ENCODE measurements at regions not wholly inside any gene's neighbourhood (a gene's known extent, or its start where the extent isn't known, plus 50 kb on each side); places are given as distances from the start of the nearest gene placed in this dataset.

DNA sequence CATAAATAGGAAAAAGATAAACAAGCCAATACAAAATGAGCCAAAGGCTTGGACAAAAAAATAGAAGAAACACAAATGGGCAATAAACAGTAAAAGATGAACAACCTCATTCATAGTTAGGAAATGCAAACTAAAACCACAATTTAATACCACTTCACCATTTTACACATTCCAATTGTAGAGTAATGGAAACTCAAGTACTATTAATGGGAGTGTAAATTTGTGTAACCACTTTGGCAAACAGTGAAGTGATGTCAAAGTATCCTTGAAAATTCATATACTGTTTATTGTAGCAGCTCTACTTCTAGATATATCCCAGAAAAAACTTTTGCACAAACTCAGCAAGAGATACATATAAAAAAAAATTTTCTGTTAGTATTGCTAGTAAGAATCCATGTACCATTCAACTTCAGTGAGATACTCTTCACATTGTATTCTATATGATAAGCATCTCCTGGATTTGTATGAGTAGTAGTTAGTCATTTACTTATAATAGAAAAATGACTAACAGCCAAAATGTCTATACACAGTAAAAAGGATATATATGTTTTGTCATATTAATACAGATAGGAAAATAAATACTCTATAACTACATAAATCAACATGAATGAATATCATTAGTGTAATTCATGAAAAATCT is 229.8 kb downstream of the DKK2 start:
- no peak for DNase-seq (ENCODE audit: low spot score)
- in situ Hi-C loops (cut with MboI; ENCODE audit: low sequenced_read_pairs, unreplicated experiment): no loop called here
- TF ChIP-seq, protein P1, sequence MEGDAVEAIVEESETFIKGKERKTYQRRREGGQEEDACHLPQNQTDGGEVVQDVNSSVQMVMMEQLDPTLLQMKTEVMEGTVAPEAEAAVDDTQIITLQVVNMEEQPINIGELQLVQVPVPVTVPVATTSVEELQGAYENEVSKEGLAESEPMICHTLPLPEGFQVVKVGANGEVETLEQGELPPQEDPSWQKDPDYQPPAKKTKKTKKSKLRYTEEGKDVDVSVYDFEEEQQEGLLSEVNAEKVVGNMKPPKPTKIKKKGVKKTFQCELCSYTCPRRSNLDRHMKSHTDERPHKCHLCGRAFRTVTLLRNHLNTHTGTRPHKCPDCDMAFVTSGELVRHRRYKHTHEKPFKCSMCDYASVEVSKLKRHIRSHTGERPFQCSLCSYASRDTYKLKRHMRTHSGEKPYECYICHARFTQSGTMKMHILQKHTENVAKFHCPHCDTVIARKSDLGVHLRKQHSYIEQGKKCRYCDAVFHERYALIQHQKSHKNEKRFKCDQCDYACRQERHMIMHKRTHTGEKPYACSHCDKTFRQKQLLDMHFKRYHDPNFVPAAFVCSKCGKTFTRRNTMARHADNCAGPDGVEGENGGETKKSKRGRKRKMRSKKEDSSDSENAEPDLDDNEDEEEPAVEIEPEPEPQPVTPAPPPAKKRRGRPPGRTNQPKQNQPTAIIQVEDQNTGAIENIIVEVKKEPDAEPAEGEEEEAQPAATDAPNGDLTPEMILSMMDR (IDR thresholded peaks at IDR 0.05; ENCODE audit: borderline replicate concordance, control extremely low read depth, extremely low read depth, insufficient read depth, missing control alignments): no peak

DNA sequence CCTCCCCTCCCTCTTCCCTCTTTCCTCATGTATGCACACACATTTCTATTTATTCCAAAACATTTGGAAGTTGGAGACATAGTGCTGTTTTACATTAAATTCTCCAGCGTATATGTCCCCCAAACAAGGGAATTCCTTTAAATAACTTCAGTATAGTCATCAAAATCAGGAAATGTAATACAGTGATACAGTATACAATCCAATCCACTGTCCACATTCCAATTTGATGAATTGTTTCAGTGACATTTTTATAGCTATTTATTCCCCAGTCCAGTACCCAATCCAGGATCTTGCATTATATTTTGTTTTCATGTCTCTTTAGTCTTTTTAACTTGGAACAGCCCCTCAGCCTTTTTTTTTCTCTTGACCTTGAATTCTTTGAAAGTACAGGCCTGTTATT is 233.0 kb downstream of the DKK2 start:
- TF ChIP-seq, protein P1 (IDR thresholded peaks at IDR 0.05; ENCODE audit: borderline replicate concordance, control extremely low read depth, extremely low read depth, insufficient read depth, missing control alignments): no peak
- no peak for DNase-seq (ENCODE audit: low spot score)
- in situ Hi-C loops (cut with MboI; ENCODE audit: low sequenced_read_pairs, unreplicated experiment): no loop called here

DNA sequence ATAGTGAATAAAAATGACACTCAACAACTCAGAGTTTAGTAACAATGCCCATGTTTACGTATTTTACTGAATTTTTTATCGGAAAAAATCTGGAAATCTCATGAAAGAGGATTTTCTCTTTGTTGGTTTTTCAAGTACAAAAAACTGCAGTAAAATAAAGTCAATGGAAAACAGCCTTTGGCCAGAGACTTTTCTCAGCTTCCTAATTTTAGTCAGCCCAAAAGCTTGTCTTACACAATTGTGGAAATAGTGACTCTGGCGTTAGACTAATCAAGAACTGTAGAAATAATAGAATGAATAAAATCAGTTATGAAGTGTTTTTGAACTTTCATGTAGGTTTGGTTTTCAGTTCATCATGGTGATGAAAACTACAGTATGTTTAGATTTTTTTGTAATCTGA is 234.7 kb downstream of the DKK2 start:
- TF ChIP-seq, protein P1 (IDR thresholded peaks at IDR 0.05; ENCODE audit: borderline replicate concordance, control extremely low read depth, extremely low read depth, insufficient read depth, missing control alignments): no peak
- in situ Hi-C loops (cut with MboI; ENCODE audit: low sequenced_read_pairs, unreplicated experiment): no loop called here
- no peak for DNase-seq (ENCODE audit: low spot score)

DNA sequence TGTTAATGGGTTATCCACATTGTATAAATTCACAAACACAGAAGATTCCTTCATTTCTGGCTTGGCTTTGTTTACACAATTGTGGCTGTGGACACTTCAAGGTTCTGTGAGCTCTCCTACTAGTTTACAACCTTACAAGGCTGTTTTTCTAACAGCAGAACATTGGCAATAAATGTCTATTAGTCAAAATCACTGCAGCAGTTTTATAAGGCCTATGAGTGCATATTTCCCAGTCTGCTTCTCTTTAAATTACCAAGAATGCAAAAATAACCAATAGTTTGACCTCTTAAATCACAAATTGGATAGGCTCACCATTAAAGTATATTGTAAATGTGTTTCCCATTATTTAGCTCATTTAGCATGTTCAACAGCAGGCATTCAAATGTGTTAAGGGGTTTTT is 239.2 kb downstream of the DKK2 start:
- in situ Hi-C loops (cut with MboI; ENCODE audit: low sequenced_read_pairs, unreplicated experiment): no loop called here
- TF ChIP-seq, protein P1 (IDR thresholded peaks at IDR 0.05; ENCODE audit: borderline replicate concordance, control extremely low read depth, extremely low read depth, insufficient read depth, missing control alignments): no peak
- no peak for DNase-seq (ENCODE audit: low spot score)

DNA sequence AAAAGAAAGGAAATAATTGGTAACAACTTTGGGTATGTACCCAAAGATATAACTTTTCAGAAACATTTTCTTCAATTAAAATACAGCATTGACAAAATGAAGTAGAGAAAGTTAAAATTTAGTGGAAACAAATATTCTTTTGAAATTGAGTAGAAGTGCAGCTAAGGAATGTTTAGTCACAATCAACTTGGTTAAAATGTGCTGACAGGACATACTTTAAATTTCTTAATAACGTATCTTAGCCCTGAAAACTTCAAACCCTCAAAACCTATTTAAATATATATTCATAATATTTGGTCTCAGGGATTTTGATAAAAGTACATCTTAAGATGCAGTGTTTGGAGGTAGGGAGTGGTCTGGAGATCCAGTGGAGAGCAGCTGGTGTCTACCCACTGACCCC is 240.8 kb downstream of the DKK2 start:
- TF ChIP-seq, protein P1 (IDR thresholded peaks at IDR 0.05; ENCODE audit: borderline replicate concordance, control extremely low read depth, extremely low read depth, insufficient read depth, missing control alignments): no peak
- in situ Hi-C loops (cut with MboI; ENCODE audit: low sequenced_read_pairs, unreplicated experiment): no loop called here
- no peak for DNase-seq (ENCODE audit: low spot score)

GRCh38 chr4:106793933-106794332 is 242.2 kb downstream of the DKK2 start:
- DNase-seq (ENCODE audit: low spot score): no peak
- TF ChIP-seq, protein P1 (IDR thresholded peaks at IDR 0.05; ENCODE audit: borderline replicate concordance, control extremely low read depth, extremely low read depth, insufficient read depth, missing control alignments): no peak
- in situ Hi-C loops (cut with MboI; ENCODE audit: low sequenced_read_pairs, unreplicated experiment): no loop called here

All from GM13976 (cell line).